ENCODE measurements at regions not wholly inside any gene's neighbourhood (a gene's known extent, or its start where the extent isn't known, plus 50 kb on each side); places are given as distances from the start of the nearest gene placed in this dataset.

DNA sequence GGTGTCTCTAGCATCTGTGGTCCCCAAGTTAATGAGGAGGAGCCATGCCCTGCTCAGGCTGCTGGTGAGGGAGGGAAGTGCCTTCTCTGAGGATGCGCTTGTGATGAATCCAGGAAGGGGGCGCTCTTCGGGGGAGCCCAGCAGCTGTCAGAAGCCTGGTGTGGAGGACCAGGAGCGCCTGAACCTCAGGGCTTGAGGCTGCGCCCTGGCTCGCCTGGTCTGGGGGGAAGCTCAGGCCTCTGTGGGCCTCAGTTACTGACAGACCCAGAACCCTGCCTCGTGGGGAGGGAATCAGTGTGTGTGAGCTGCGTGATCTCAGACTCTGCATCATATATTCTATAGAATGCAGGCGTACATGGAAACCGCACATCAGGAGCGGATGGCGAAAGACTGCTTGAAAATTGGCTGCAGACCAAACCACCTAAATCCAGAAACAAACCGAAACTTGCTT lies 126.1 kb downstream of the SEC14L1 start:
- no peak for DNase-seq (ENCODE audit: low read depth in 3 of 3, low spot score in 2 of 3)

DNA sequence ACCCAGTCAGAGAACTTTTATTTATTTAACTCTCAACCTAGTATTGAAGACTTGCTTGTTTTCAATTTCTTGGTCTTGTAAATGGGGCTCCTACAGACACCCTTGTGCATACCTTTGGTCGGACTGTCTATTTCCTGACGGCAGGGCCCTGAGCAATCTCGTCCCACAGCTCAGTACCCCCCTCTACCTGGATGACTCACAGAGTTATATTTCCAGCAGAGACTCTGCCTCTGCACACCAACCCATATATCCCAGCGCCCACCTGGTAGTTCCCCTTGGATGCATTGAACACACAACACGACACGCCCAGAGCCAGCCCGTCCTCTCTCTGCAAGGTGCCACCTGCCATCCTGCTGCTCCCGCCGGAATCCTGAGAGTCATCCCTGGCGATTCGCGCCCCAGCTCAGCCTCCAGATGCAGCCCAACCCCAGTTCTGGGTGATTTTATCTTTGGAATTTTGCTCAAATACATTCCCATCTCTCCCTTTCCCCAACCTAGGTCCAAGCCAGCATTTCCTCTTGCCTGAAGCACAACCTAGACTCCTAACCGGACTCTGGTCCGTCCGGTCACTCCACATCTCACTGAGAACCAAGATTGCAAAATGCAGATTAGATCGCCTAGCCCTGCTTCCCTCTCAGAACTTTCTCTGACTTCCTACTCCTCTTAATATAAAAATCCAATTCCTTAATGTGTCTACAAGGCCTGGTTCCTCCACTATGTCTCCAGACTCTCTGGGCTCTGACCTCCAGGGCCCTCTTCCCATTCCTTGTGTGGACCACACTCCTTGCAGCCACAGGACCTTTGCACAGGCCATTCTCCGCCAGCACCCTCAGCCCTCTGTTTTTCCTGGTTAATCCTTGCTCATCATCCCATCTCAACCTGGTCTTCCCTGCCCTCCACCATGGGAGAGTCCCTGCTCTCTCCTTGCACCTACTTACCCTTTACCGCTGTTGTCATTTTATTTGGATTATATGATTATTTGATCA lies 129.2 kb downstream of the SEC14L1 start:
- no peak for DNase-seq (ENCODE audit: low read depth in 3 of 3, low spot score in 2 of 3)

DNA sequence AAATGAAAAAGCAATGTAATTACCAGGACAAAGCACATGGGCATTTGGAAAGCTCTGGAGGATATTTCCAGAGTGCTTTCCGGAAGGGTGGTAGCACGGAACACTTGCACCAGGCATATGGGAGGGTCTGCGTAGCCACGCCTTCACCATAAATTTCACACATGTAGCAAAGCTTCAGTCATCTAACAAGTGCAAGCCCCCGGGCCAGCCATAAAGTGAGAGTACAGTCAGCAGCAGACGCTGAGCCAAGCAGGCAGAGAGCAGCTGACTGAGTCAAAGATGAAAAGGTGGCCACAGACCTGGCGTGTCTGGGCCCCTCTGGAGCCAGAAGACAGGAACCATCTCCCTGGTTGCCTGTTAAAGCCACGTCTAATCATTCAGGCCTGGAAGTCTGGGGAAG lies 130.6 kb downstream of the SEC14L1 start:
- no peak for DNase-seq (ENCODE audit: low read depth in 3 of 3, low spot score in 2 of 3)

DNA sequence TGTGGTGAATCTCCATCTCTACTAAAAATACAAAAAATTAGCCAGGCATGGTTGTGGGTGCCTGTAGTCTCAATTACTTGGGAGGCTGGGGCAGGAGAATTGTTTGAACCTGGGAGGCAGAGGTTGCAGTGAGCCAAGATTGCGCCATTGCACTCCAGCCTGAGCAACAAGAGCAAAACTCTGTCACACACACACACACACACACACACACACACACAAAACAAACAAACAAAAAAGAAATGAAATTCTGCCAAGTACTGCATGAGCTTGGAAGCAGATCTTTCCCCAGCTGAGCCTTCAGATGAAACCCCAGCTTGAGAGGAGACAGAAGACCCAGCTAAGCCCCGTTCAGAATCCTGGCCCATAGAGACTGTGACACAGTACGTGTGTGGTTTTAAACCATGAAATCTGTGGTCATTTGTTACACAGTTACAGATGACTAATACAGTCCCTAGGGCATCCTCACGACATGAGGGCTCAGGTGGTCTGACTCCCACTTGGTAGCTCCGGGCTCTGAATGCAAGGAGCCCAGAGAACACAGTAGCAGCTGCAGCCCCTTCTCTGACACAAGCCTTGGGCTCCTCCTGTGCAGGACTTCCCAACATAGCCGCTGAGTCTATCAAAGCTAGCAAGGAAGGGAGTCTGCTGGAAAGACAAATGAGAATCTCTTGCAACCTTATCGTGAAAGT lies 132.8 kb downstream of the SEC14L1 start:
- DNase-seq (ENCODE audit: low read depth in 3 of 3, low spot score in 2 of 3): no peak

DNA sequence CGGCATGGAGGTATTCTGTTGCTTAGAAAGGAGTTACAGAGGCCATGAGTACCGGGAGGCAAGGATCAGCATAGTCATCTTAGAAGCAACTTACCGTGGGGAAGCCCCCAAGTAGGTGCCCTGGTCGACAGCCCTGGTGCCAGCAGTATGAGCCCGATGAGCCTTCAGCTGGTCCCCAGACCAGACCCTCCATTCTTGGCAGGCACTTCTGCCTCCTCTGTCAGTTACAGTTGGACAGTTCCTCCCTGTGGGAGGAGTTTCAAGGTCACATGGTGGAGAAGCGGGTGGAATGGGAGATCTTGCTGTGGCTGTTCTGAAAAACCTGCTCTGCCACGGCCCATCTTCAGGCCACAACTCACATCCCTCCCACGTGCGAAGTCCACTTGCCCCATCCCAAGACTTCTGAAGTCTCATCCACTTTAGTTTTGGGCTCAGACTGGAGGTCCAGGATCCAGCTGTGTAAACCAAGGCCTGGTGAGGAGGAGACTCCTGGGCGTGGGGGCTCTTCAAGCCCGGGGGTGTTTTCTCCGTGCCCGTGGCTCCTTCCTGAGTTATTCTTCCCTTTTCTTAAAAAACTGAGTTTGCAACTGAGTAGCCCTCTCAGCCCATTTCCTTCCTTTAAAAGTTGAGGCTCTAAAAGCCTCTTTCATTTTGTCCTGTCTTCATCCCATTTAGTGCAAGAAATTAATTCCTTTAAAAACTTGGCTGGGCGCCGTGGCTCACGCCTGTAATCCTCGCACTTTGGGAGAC lies 133.5 kb downstream of the SEC14L1 start:
- no peak for DNase-seq (ENCODE audit: low read depth in 3 of 3, low spot score in 2 of 3)

DNA sequence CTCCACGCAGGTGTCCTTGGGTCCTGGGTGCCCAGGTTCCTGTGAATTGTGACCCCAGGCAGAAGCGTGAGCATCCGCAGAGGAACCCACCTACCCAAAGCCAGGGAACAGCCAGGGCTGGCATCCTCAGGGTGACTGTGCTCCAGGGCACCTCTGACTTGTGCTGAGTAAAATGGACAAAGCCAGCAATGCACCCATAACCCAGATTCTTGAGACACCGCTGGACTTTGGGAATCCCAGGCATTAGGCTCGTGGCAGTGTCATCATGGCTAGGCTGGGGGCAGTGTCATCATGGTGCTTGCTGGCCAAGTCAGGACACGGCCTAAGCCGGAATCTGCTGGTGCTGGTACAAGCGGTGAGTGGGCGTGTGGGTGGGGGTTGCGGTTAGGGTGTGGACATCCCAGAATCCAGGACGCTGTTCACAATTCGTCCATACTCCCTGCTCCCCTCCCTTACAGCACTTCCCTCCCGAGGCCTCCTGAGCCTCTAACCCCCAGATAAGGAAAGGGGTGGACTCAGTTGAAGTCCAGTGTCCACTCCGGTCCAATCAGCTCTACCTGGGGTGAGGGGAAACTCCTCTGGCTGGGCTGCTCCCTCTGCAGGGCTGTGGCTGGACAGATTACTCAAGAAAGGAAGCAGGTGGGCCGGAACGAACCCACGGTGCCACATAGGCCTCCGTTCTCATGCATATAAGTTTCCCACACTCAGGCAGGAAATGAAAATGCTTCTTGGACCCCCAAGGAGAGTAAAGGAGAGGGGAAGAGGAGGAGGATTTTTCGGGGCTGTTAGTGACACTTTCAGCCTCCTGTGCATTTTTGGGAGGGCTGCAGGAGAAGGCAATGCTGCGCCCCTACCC lies 138.9 kb downstream of the SEC14L1 start:
- DNase-seq (ENCODE audit: low read depth in 3 of 3, low spot score in 2 of 3): no peak

DNA sequence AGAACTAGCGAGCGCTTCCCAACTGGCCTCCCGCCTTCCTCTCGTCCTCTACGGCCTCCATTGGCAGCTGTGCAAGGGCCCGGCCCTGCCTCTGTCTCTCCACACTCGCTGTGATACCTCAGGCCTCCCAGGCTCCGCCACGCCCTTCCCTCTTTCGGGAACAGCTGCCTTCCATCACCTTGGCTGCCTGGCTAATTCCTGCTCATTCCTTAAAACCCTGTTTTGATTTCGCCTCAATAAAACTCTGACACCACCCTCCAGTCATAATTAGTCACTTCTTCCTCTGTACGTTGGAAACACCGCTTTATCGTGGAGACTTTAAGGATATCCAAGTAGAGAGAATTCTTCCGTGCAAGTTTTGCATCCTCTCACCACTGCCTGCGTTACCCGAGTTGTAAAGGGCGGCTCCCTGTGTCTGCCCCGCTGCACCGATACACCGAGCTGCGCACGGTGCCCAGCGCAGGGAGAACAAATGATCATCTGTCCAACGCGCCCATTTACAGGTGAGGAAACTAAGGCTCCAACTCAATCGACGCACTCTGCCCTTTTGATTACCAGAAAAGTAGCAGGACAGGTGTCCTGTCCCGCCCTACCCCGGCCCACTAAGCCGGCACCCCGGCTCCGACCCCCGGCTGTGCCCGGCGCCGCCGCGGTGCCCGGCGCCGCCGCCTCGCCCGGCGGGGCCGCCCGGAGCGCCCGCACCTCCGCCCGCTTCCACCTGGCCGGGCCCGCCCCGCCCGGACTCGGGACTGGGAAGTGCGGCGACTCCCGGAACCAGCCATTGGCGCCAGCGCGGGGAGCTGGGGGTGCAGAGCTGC lies 139.7 kb downstream of the SEC14L1 start:
- DNase-seq (ENCODE audit: low read depth in 3 of 3, low spot score in 2 of 3): no peak

DNA sequence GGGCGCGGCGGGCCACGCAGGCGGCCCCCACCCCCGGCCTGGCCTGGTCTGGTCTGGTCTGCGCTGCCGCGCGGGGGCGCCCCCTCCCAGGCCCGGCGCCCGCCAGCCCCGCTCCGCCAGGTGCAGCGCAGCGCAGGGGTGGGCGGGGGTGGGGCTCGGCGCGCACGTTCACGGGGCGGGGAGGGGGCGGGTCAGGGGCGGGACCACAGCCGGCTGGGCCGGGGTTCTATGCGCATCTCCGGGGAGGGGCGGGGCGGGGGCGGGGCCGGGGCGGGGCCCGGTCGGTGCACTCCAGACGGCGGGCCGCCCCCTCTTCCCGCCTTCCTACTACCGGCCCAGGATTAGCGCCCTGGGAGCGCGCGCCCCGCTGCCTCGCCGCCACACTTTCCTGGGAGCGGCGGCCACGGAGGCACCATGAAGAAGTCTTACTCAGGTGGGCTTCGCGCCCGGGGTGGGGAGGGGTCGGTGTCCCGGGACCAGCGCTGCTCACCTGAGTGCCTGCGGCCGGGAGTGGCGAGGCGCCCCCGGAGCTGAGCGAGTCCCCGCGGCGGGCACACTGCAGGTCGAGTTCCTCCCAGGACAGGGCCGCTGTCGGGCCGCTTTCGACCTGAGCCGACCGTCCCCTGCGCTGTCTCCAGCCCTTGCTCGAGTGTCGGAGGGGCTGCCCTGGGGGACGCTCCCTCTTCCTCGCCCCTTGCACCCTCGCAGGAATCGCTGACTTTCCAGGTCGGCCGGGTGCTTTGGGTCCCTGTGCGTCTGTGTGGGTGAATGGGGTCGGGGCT lies 140.5 kb downstream of the SEC14L1 start:
- DNase-seq (ENCODE audit: low read depth in 3 of 3, low spot score in 2 of 3): no peak

DNA sequence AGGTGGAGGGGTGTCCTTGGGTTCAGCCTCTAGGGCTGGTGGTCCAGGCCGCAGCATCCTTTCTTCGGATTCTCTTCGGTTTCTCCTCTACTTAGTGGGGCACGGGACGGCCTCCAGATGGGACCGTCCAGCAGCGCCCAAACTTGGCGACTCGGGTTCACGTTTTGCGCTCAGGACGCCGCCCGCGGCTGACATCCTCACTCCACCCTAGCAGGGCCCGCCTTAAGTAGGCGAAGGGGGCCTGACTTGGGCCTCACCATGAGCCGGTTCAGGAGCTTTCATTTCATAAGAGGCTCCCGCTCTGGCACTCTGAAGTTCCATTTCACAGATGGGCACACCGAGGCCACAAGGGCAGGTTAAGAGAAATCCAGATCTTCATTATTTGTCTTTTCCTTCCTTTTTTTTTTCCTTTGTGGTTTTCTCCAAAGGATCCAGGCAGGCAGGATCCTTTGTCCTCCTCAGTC lies 141.2 kb downstream of the SEC14L1 start:
- DNase-seq (ENCODE audit: low read depth in 3 of 3, low spot score in 2 of 3): no peak

DNA sequence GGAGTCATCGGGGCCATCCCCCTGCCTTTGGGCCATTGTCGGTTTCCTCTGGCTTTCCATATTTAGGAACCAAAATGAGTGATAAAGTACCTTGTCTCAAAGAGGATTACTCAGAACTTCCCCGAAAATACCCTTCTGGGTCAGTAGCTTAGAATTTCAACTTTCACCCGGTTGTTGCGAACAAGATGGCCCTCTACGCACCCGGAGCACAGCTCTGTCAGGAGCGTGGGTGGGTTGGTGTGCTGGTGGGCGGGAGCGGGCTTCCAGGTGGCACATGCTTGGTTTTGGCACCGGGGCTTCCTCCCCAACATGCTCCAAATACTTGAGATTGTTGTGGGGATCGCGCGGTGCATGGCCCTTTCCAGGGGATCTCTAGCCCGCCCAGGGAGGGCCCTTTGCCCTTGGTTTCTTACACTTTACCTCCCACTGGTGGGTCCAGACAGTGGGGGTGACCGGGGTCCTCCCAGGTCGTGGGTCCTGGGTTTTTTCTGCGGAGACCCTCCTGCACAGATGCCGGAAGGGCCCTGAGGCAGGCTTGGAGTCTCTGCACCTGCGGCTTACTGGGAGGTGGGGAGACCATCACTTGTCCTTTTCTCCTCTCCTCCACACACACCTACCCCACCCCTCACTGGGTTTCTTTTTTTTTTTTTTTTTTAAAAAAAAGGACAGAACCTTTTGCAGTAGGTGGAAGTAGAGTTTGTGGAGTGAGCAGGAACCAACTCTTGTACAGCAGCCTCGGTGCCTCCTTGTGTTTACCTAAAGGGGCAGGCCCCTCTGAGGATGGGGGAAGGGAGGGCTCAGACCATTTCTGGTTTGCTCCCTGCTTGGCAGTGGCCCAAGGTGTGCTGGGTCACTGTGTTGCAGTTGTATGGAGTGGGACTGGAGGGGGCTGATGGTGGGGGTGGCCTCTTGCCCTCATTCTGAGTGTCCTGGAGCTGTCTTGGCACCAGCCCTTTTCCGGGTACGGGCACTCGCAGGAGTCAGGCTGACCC lies 142.1 kb downstream of the SEC14L1 start:
- no peak for DNase-seq (ENCODE audit: low read depth in 3 of 3, low spot score in 2 of 3)

DNA sequence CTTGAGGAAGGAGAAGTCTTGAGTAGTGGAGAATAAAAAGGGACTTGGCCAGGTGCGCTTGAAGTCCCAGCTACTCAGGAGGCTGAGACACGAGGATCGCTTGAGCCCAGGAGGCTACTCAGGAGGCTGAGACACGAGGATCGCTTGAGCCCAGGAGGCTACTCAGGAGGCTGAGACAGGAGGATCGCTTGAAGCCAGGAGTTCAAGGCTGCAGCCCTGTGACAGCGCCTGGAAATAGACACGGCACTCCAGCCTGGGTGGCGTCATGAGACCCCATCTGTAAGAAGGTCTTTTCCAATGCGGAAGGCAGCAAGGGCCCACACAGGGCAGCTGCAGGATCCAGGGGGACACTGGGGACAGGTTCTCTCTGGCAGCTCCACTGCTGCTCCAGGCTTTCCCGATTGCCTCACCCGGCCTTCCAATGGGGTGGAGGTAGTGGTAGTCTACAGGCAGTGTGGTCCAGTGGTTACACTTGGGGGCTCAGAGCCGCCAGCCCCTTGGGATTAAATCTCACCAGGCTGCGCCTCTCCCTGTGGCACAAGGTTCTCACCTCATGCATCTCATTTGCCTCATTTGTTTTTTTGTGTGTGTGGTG lies 143.4 kb downstream of the SEC14L1 start:
- no peak for DNase-seq (ENCODE audit: low read depth in 3 of 3, low spot score in 2 of 3)

DNA sequence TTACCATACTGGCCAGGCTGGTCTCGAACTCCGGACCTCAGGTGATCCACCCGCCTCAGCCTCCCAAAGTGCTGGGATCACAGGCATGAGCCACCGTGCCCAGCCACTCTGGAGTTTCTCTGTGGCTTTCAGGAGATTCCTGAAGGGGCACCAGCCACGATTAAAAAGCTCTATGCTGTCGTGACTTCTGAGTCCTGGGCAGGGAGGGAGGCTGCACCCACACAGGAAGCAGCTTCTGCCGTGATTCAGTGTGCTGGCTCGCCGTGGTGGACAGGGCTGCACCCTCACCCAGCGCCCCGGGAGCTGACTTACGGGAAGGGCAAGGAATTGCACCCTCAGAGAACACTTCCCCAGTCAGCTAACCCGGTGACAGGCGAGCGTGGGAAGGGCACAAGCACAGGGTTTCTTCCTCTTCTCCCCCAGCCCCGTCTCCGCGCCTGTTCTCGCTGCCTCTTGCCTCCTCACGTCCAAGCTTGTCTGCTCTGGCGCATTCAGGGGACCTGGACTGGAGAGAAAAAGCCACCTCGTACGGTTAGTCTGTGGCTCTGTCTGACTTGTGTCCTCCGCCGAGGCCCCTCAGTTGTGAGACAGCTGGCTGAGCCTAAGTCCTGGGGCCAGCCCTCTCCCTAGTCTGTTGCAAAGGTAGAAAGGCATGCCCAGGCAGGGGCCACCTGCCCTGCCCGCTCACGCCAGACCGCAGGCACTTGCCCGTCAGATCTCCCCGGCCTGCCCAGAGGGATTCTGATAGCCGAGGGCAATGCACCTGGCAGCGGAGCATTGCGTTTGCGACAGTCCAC lies 145.0 kb downstream of the SEC14L1 start:
- no peak for DNase-seq (ENCODE audit: low read depth in 3 of 3, low spot score in 2 of 3)

DNA sequence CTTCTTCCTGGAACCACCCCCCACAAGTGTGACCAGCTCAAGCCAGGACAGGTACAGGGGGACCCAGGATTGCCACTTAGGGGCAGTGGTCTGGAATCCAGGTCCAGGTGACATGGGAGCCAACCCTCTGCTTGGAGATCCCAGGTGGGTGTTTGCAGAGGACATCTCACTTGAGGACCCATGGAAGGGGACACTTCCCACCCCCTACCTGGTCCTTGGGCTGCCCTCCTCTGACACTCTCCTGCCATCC lies 145.5 kb downstream of the SEC14L1 start:
- no peak for DNase-seq (ENCODE audit: low read depth in 3 of 3, low spot score in 2 of 3)

DNA sequence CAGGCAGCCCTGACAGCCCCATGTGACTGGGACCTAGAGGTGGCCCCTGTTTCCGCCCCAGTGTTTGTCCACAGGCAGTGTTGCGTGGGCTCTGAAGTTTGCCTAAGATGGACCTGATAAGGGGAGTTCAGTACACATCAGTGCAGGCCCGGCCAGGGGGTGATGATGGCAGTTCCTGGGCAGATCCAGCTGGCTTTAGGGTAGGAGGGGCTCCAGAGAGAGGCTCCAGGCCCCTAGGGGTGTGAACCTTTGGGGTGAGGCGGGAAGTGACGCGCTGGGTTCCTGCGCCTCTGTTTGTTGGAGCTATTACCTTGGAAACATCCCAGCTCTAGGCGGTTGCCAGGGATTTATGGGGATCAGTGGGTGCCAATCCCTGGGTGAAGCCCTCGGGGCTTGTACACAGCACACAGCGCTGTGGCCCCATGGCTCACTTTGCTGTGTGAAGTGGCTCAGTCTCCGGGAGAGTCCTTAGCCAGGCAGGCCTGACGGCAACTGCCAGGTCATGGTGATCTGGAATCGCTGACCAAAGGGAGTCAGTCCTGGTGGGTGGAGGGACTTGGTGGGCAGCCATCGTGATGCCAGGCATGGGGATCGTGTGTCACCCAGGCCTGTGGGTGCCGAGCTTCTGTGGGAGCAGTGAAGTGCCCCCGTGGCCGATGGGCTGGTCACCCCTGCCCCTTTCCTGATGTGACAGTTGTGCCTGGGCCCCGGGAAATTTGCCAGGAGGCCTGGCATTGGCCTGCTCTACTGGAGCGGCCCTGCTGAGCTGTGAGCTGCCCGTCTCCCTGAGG lies 146.1 kb downstream of the SEC14L1 start:
- no peak for DNase-seq (ENCODE audit: low read depth in 3 of 3, low spot score in 2 of 3)

DNA sequence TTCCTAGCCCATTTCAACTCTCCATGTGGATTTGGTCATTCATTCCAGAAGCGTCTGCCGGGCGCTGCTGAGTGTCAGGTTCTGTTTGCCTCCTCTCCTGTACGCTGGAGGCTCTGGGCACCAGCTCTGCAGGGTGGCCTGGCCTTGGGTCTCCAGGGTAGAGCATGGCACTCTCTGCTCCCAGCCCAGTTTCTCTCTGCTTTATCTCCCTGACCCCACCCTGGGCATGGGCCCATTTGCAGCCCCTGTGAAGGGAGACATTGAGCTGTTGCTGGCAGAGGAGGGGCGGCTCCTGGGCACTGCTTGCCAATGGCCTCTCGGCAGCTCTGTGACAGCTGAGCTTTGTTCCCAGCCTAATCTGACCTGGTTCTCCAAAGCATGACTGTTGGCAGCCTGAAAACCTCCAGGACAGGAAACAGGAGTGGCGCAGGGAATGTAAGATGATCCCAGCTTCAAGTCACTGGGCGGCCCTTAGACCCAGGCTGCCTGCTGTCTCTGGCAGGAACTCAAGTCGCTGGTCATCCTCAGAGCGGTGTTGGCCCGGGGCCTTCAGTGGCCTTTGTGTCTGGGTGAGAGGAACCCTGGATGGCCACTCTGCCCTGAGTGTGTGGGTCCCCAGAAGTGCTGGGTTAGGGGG lies 146.8 kb downstream of the SEC14L1 start:
- no peak for DNase-seq (ENCODE audit: low read depth in 3 of 3, low spot score in 2 of 3)
